ENCODE measurements at regions not wholly inside any gene's neighbourhood (a gene's known extent, or its start where the extent isn't known, plus 50 kb on each side); places are given as distances from the start of the nearest gene placed in this dataset.

- H3K9me3 ChIP-seq: no peaks in the 10 kb centered on the region
- no peaks in the 10 kb centered on the region for H3K27me3 Mint-ChIP-seq
- no peak overlapping the region for H3K4me3 Mint-ChIP-seq
- H3K27me3 ChIP-seq (replicated peaks in 1 of 2; ENCODE audit: control insufficient read depth in 2 of 2, extremely low read depth in 1 of 2, insufficient read depth in 2 of 2, low read length in 1 of 2): no peaks in the 10 kb centered on the region
- ChIA-PET POLR2A (no interaction called here), CTCF (no interaction called here)
- H3K27ac Mint-ChIP-seq: no peak overlapping the region
- no peak overlapping the region for H3K4me3 ChIP-seq (ENCODE audit: control insufficient read depth in 1 of 2, extremely low read depth in 1 of 2, low read length in 1 of 2)
- no peak for DNase-seq
- no peak for ATAC-seq (replicated peaks in 1 of 4)
- no peak overlapping the region for H3K27ac ChIP-seq (ENCODE audit: low read length)
- H3K36me3 ChIP-seq (ENCODE audit: control insufficient read depth in 2 of 2, extremely low read depth in 1 of 2, insufficient read depth in 1 of 2, low read length in 1 of 2): no peaks in the 10 kb centered on the region
- no peaks in the 10 kb centered on the region for H3K4me1 ChIP-seq (ENCODE audit: control insufficient read depth in 1 of 2, extremely low read depth in 1 of 2, insufficient read depth in 2 of 2, low read length in 2 of 2)
- peaks cover 22 to 37% (median 26%) of the 10 kb centered on the region in 3 donors for H3K9me3 Mint-ChIP-seq
- WGBS (ENCODE audit: insufficient coverage): 85% methylated on average over 12 of the region's 12 CpGs
- H3K4me1 Mint-ChIP-seq: no peaks in the 10 kb centered on the region
- no peaks in the 10 kb centered on the region for H3K36me3 Mint-ChIP-seq
Observed at GRCh38 chr17:22459331-22459952, 767.1 kb downstream of the KCNJ18 start.

- Mint-ChIP-seq H3K4me1 (no peaks in the 10 kb centered on the region), H3K27ac (no peak overlapping the region), H3K4me3 (no peak overlapping the region), H3K36me3 (no peaks in the 10 kb centered on the region), H3K27me3 (no peaks in the 10 kb centered on the region), H3K9me3 (peaks cover 23 to 38% (median 24%) of the 10 kb centered on the region in 3 donors)
- WGBS (ENCODE audit: insufficient coverage): 77% methylated on average over 12 of the region's 15 CpGs
- Histone ChIP-seq H3K9me3 (no peaks in the 10 kb centered on the region), H3K36me3 (ENCODE audit: control insufficient read depth in 2 of 2, extremely low read depth in 1 of 2, insufficient read depth in 1 of 2, low read length in 1 of 2) (no peaks in the 10 kb centered on the region), H3K27ac (ENCODE audit: low read length) (no peak overlapping the region), H3K4me3 (ENCODE audit: control insufficient read depth in 1 of 2, extremely low read depth in 1 of 2, low read length in 1 of 2) (no peak overlapping the region), H3K27me3 (replicated peaks in 1 of 2; ENCODE audit: control insufficient read depth in 2 of 2, extremely low read depth in 1 of 2, insufficient read depth in 2 of 2, low read length in 1 of 2) (no peaks in the 10 kb centered on the region), H3K4me1 (ENCODE audit: control insufficient read depth in 1 of 2, extremely low read depth in 1 of 2, insufficient read depth in 2 of 2, low read length in 2 of 2) (no peaks in the 10 kb centered on the region)
- no peak for ATAC-seq (replicated peaks in 1 of 4)
- ChIA-PET POLR2A (no interaction called here), CTCF (no interaction called here)
- no peak for DNase-seq
Observed at GRCh38 chr17:22459953-22460350, 767.6 kb downstream of the KCNJ18 start.

- no peak for DNase-seq
- H3K4me1 ChIP-seq (ENCODE audit: control insufficient read depth in 1 of 2, extremely low read depth in 1 of 2, insufficient read depth in 2 of 2, low read length in 2 of 2): no peaks in the 10 kb centered on the region
- no peak for ATAC-seq (replicated peaks in 1 of 4)
- no peaks in the 10 kb centered on the region for H3K36me3 ChIP-seq (ENCODE audit: control insufficient read depth in 2 of 2, extremely low read depth in 1 of 2, insufficient read depth in 1 of 2, low read length in 1 of 2)
- H3K27ac Mint-ChIP-seq: no peak overlapping the region
- no peaks in the 10 kb centered on the region for H3K4me1 Mint-ChIP-seq
- no peak overlapping the region for H3K4me3 ChIP-seq (ENCODE audit: control insufficient read depth in 1 of 2, extremely low read depth in 1 of 2, low read length in 1 of 2)
- no peaks in the 10 kb centered on the region for H3K27me3 Mint-ChIP-seq
- H3K4me3 Mint-ChIP-seq: no peak overlapping the region
- WGBS (ENCODE audit: insufficient coverage): 61% methylated on average over 5 of the region's 6 CpGs
- H3K9me3 Mint-ChIP-seq: peaks cover 19 to 34% (median 21%) of the 10 kb centered on the region in 3 donors
- ChIA-PET CTCF (no interaction called here), POLR2A (no interaction called here)
- no peaks in the 10 kb centered on the region for H3K27me3 ChIP-seq (replicated peaks in 1 of 2; ENCODE audit: control insufficient read depth in 2 of 2, extremely low read depth in 1 of 2, insufficient read depth in 2 of 2, low read length in 1 of 2)
- no peaks in the 10 kb centered on the region for H3K36me3 Mint-ChIP-seq
- no peak overlapping the region for H3K27ac ChIP-seq (ENCODE audit: low read length)
- H3K9me3 ChIP-seq: no peaks in the 10 kb centered on the region
Observed at GRCh38 chr17:22460461-22461063, 768.2 kb downstream of the KCNJ18 start.

- Mint-ChIP-seq H3K27ac (no peak overlapping the region), H3K4me3 (no peak overlapping the region), H3K27me3 (no peaks in the 10 kb centered on the region), H3K4me1 (no peaks in the 10 kb centered on the region), H3K36me3 (no peaks in the 10 kb centered on the region), H3K9me3 (peaks cover 22 to 29% (median 25%) of the 10 kb centered on the region in 3 donors)
- H3K27ac ChIP-seq (ENCODE audit: low read length): no peak overlapping the region
- ChIA-PET CTCF (interaction anchor here in 1 of 2 donors (0.6 kb wide), 1 partner anchor 17 kb away, joined by 3 read pairs; no protein-coding TSS in a partner anchor), POLR2A (no interaction called here)
- DNase-seq (no peak), ATAC-seq (replicated peaks in 1 of 4) (no peak)
- no peaks in the 10 kb centered on the region for H3K36me3 ChIP-seq (ENCODE audit: control insufficient read depth in 2 of 2, extremely low read depth in 1 of 2, insufficient read depth in 1 of 2, low read length in 1 of 2)
- no peak overlapping the region for H3K4me3 ChIP-seq (ENCODE audit: control insufficient read depth in 1 of 2, extremely low read depth in 1 of 2, low read length in 1 of 2)
- WGBS (ENCODE audit: insufficient coverage): 74% methylated on average over 11 of the region's 14 CpGs
- H3K4me1 ChIP-seq (ENCODE audit: control insufficient read depth in 1 of 2, extremely low read depth in 1 of 2, insufficient read depth in 2 of 2, low read length in 2 of 2): no peaks in the 10 kb centered on the region
- no peaks in the 10 kb centered on the region for H3K9me3 ChIP-seq
- no peaks in the 10 kb centered on the region for H3K27me3 ChIP-seq (replicated peaks in 1 of 2; ENCODE audit: control insufficient read depth in 2 of 2, extremely low read depth in 1 of 2, insufficient read depth in 2 of 2, low read length in 1 of 2)
Observed at GRCh38 chr17:22461460-22462145, 769.3 kb downstream of the KCNJ18 start.

- no peak overlapping the region for H3K27ac ChIP-seq (ENCODE audit: low read length)
- no peaks in the 10 kb centered on the region for H3K36me3 ChIP-seq (ENCODE audit: control insufficient read depth in 2 of 2, extremely low read depth in 1 of 2, insufficient read depth in 1 of 2, low read length in 1 of 2)
- no peak overlapping the region for H3K27ac Mint-ChIP-seq
- no peaks in the 10 kb centered on the region for H3K4me1 ChIP-seq (ENCODE audit: control insufficient read depth in 1 of 2, extremely low read depth in 1 of 2, insufficient read depth in 2 of 2, low read length in 2 of 2)
- no peaks in the 10 kb centered on the region for H3K36me3 Mint-ChIP-seq
- CTCF ChIA-PET: no interaction called here
- H3K27me3 ChIP-seq (replicated peaks in 1 of 2; ENCODE audit: control insufficient read depth in 2 of 2, extremely low read depth in 1 of 2, insufficient read depth in 2 of 2, low read length in 1 of 2): no peaks in the 10 kb centered on the region
- no peak for ATAC-seq (replicated peaks in 1 of 4)
- H3K27me3 Mint-ChIP-seq: no peaks in the 10 kb centered on the region
- WGBS (ENCODE audit: insufficient coverage): 77% methylated on average over 5 of the region's 6 CpGs
- H3K4me1 Mint-ChIP-seq: no peaks in the 10 kb centered on the region
- H3K9me3 Mint-ChIP-seq: peaks cover 21 to 27% (median 25%) of the 10 kb centered on the region in 3 donors
- POLR2A ChIA-PET: no interaction called here
- no peaks in the 10 kb centered on the region for H3K9me3 ChIP-seq
- H3K4me3 ChIP-seq (ENCODE audit: control insufficient read depth in 1 of 2, extremely low read depth in 1 of 2, low read length in 1 of 2): no peak overlapping the region
- no peak for DNase-seq
- H3K4me3 Mint-ChIP-seq: no peak overlapping the region
Observed at GRCh38 chr17:22462461-22462860, 770.1 kb downstream of the KCNJ18 start.

- Histone ChIP-seq H3K27me3 (replicated peaks in 1 of 2; ENCODE audit: control insufficient read depth in 2 of 2, extremely low read depth in 1 of 2, insufficient read depth in 2 of 2, low read length in 1 of 2) (no peaks in the 10 kb centered on the region), H3K36me3 (ENCODE audit: control insufficient read depth in 2 of 2, extremely low read depth in 1 of 2, insufficient read depth in 1 of 2, low read length in 1 of 2) (no peaks in the 10 kb centered on the region), H3K9me3 (no peaks in the 10 kb centered on the region), H3K4me3 (ENCODE audit: control insufficient read depth in 1 of 2, extremely low read depth in 1 of 2, low read length in 1 of 2) (no peak overlapping the region), H3K4me1 (ENCODE audit: control insufficient read depth in 1 of 2, extremely low read depth in 1 of 2, insufficient read depth in 2 of 2, low read length in 2 of 2) (no peaks in the 10 kb centered on the region), H3K27ac (ENCODE audit: low read length) (no peak overlapping the region)
- Mint-ChIP-seq H3K9me3 (peaks cover 17 to 27% (median 25%) of the 10 kb centered on the region in 3 donors), H3K36me3 (no peaks in the 10 kb centered on the region), H3K4me1 (no peaks in the 10 kb centered on the region), H3K4me3 (no peak overlapping the region), H3K27me3 (no peaks in the 10 kb centered on the region), H3K27ac (no peak overlapping the region)
- CTCF ChIA-PET: no interaction called here
- ATAC-seq (replicated peaks in 1 of 4): no peak
- WGBS (ENCODE audit: insufficient coverage): 48% methylated on average over 2 of the region's 13 CpGs
- POLR2A ChIA-PET: no interaction called here
- no peak for DNase-seq
Observed at GRCh38 chr17:22463110-22463850, 771.0 kb downstream of the KCNJ18 start.
